NCI-H1105 (cell line): ENCODE measurements at regions not wholly inside any gene's neighbourhood (a gene's known extent, or its start where the extent isn't known, plus 50 kb on each side); places are given as distances from the start of the nearest gene placed in this dataset.

Source experiments
- DNase-seq: peaks from one replicate; lab custom pipeline; 2025; lab: John Stamatoyannopoulos, UW

GRCh38 chr9:23541976-23542375 is 284.1 kb downstream of the ELAVL2 start:
- DNase-seq, result no peak

GRCh38 chr9:23542438-23542837 is 283.6 kb downstream of the ELAVL2 start:
- no peak for DNase-seq

DNA sequence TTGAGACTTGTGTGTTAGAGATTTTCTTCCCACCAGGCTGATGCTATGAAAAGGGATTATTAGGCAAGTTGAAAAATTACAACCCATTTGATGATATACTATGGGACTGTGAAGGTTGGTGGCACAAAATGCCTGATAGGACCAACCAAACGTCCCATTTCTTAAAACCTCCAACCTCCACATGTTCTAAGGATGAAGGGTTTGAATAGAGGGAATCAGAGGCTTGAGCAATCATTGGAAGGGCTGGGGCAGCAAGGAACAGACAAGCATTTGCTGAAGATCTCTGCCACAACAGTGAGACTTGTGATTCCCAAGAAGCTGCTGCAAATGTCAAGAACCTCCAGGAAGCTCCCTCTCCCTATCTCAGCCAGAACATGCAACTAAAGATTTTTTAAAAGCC is 283.1 kb downstream of the ELAVL2 start:
- no peak for DNase-seq

DNA sequence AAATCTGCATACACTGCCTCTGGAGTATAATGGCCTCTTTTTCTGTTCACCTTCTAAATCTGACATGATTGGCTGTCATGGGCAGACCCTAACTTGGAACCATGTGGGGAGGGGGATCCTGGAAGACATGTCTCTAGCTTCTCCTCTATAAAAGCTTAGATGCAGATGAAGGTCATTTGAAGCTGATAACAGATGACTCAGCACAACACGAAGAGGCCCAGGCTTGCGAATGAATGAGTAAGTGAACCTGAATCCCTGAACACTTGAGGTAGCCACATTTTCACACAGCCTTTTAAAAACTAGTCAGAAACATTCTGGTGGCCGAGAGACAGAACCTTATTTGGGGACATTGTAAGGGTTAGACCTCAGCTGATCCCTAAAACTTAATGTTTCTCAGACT is 282.6 kb downstream of the ELAVL2 start:
- no peak for DNase-seq

DNA sequence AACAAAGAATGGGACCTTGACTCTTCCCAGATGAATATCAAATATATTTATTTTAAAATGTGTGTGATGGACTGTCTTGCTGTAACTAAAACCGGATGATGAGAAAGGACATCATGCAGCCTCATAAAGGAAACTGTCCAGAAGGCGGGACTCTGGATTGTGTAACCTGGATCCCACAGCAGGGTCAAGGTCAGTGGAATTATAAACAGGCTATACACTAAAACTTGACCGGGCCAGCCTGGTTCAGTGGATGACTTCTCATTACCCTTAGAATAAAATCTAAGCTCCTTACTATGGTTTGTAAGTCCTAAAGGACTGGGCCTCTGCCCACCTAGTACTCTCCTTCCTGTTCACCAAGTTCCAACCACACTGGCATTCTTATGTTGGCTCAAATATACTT is 280.3 kb downstream of the ELAVL2 start:
- DNase-seq, result no peak

DNA sequence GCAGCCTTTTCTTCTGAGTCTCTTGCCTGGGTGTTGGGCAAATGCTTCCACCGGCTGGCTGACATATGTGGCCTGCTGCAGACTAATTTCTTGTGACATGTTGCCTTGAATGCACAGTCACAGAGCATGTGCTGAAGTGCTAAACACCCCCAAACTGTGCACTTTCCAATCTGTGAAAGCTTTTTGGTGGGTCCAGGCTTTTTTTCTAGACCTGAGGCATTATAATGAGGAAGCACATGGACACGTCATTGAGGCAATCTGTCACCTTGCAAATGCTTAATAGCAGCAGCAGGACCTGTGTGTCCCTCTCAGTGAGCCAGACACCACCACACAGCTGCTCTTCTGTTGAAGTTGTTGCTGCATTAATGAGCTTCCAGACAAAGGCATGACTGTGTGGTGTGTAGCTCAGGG is 274.7 kb downstream of the ELAVL2 start:
- DNase-seq, result no peak

DNA sequence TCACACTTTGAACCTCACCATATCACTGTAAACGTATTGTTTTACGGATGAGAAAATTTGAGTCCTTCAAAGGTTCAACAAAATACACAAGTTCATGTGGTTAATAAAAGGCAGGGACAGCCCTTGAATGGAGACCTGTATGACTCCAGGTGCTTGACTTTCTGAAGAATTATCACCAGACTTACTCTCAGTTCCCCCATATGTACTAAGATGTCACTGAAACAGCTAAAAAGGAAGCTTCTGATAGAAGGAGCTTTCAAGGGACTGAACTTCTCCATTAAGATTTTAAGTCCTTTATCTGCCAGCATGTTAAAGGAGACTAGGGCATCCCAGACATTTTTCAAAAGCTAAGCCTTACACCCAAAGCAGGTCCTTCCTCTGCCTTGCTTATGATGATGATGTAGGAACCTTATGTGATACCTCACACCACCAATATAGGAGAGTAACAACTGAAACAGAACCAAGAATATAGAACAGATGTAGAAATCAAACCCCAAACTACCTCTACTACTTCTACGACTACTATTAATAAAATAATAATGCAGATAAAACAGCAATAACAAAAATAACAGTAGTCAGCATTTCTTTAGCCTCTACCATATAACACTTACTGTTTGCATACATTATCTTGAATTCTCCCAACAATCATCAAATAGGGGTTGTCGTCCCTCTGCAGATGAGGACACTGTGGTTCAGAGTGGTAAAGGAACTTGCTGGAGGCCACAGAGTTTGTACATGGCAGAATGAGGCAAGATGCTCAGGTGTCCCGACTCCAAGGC is 273.9 kb downstream of the ELAVL2 start:
- DNase-seq, result no peak

GRCh38 chr9:23552876-23553601 is 273.0 kb downstream of the ELAVL2 start:
- no peak for DNase-seq

DNA sequence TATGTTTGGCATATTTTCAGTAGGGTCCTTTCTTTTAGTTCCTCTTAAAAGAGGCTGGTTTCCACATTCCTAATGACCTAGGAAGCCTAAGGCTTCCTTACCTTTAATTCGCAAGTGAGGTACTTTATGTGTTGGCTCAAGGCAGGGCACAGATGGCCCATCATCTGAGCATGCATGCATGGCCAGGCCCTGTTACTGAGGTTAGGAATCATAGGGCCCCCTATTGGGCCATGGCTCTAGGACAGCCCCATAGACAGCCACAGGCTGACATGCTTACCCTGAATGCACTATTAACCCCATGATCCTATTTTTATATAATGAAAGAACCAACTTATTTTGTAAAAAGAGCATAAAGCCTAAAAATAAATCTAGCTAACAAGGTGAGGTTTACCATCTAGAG is 271.4 kb downstream of the ELAVL2 start:
- DNase-seq, result no peak

DNA sequence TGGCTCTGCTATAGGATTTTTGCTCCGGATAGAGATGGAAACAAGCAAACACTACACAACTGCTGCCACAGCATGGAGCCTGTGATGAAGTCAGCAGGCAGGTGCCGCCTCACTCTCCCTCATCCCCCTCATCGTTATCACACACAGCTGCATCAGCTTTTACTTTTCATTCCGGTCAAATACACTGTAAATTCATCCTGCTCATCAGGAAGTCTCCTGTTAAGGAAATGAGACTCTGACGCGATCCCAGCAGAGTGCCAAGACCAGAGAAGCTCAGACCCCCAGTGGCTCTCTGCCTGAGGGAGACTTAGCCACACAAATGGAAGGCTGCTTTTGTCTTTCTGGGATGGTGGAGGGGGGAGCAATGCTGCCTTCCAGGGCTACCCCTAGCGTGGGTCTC is 270.2 kb downstream of the ELAVL2 start:
- DNase-seq, result no peak

DNA sequence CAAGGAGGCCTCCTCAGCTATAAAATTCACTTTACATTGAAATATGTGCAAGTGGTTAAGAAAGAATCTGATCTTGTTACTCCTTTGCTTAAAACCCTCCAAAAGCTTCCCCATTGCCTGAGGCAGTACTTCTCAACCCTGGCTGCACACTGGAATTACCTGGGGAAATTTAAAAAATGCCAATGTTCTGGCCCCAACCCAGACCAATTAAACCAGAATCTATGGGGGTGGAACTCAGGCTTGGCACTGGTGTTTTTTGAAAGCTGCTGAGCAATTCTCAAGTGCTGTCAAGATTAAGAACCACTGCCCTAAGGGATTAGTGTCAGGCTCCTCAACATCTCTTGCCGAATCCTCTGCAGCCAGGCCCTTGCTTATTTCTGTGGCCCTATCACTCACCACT is 269.6 kb downstream of the ELAVL2 start:
- DNase-seq, result no peak

- no peak for DNase-seq
Observed at GRCh38 chr9:23557689-23558088, 268.4 kb downstream of the ELAVL2 start.

DNA sequence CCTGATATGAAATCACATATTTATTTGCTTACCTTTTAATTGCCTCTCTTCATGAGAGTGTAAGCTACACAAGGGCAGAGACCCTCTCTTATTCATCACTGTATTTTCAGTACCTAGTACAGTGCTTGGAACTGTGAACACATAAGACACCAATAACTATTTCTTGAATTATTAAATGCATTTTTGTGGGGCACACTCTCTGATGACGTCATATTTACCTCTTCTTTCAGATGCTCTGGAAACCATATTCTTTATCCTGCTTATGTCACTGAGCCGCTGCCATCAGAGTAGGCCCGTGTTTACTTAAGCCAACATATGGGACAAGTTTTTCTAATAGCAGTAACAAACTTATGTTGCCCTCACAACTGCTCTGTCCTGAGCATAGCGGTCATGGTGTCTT is 266.5 kb downstream of the ELAVL2 start:
- DNase-seq, result no peak

- DNase-seq, result no peak
Observed at GRCh38 chr9:23563517-23563916, 262.5 kb downstream of the ELAVL2 start.

GRCh38 chr9:23567516-23568165 is 258.4 kb downstream of the ELAVL2 start:
- no peak for DNase-seq

GRCh38 chr9:23571414-23572104 is 254.5 kb downstream of the ELAVL2 start:
- DNase-seq, result no peak

DNA sequence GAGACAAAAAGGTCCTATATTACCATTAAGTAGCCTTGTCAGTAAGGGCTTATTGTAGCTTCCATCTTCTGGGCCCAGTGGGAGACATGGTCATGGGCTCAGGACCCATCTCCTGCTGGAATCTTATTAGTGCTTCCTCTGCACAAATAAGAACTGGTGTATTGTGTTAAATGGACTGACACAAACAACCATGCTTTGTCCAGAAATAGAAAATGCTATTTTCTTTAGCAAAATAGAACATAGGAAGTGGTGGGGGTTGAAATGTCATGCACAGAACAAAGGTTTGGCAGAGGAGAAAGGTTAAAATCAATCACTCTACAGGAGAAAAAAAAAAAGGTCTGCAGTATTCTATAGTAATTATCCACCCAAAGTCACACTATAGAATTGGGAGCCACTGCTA is 252.2 kb downstream of the ELAVL2 start:
- DNase-seq, result no peak

GRCh38 chr9:23577611-23578010 is 248.4 kb downstream of the ELAVL2 start:
- no peak for DNase-seq

DNA sequence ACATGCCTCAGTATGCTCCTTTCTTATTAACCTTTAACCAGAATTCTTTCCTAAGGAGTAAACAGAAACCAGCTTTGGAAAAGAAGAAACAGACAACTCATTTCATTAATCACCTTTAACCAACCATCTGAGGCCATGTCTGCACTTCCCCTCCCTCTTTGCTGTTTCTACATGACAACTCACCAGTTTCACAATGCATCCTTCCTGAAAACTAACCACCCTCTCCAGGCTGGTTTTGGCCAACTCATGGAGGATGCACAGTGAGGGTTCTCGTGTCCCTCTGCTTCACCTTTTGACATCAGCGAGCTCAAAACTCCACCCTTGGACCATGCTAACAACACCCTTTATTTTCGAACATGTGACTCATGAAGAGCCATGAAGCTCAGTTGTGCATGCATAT is 244.1 kb downstream of the ELAVL2 start:
- DNase-seq, result no peak

DNA sequence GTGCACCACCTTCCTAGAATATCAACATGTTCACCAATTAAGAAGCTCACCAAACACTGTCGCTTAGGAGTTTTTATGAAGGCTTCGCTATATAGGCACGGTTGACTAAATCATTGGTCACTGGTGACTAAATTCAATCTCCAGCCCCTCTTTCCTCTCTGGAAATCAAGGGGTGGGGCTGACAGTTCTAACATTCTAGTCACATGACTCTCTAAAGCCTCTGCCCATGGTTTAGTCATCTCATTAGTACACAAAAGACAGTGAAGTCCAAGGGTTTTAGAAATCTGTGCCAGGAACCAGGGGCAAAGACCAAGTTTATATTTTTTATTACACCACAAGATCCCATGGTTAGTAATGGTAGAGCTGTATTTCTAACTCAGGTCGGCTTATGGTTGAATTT is 243.2 kb downstream of the ELAVL2 start:
- no peak for DNase-seq

DNA sequence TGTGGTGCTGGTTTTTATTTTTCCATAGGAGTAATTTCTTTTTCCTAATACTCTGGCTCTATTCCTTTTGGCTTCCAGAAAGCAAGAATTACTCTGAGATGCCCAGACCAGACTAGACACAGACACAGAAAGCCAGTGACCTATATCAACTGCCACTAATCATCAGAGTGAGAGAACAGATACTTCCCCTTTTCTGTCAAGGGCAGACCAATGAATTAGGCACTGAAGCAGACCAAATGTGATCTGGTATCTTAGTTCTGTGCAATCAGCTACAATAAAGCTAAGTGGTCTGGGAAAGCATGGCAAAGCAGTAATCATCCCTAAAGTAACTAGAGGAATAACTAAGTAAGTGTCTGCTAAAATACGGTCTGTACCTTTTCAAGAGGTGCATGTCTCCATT is 239.1 kb downstream of the ELAVL2 start:
- no peak for DNase-seq

GRCh38 chr9:23587433-23587832 is 238.6 kb downstream of the ELAVL2 start:
- DNase-seq, result no peak

DNA sequence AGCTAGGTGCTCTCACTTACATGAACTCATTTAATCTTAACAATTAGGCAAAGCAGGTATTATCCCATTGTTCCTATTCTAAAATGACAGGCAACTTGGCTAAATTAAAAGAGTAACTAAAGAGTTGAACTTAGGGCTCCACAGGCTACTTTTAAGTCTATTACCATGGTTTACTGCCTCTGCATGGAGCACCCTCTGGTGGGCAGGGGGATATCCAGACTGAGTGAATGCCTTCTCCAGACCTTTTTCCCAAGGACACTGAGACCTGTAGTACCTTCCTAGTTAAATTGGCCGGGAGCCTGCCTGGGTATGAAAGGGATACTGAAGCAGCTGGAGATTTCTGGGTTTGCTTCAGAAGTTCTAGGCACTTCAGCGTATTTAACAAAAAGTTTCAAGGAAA is 238.1 kb downstream of the ELAVL2 start:
- DNase-seq, result no peak
